ENCODE measurements at regions not wholly inside any gene's neighbourhood (a gene's known extent, or its start where the extent isn't known, plus 50 kb on each side); places are given as distances from the start of the nearest gene placed in this dataset.
"Not testable (repeated sequence)": the region's sequence is repeated elsewhere in the genome, so short reads cannot be mapped to it uniquely, and the experiment has no call there.

GRCh38 chr1:82055375-82055774, 254.6 kb downstream of the ADGRL2 start:
- H3K27ac ChIP-seq (ENCODE audit: low read length); H3K4me1 ChIP-seq (ENCODE audit: control insufficient read depth, insufficient read depth, low read length); H3K36me3 ChIP-seq (ENCODE audit: control insufficient read depth in 2 of 2, insufficient read depth in 2 of 2, low read length in 2 of 2); H3K9ac ChIP-seq (ENCODE audit: low read length in 2 of 2); H3K27me3 ChIP-seq (ENCODE audit: control insufficient read depth in 1 of 2, insufficient read depth in 2 of 2, low read length in 2 of 2); H3K4me3 ChIP-seq (ENCODE audit: low read length in 2 of 2); H3K9me3 ChIP-seq (ENCODE audit: control insufficient read depth in 2 of 2, low read length in 2 of 2): not testable (repeated sequence)

- H3K4me3 ChIP-seq (ENCODE audit: low read length in 2 of 2), result no peak overlapping the region
- no peaks in the 10 kb centered on the region for H3K36me3 ChIP-seq (ENCODE audit: control insufficient read depth in 2 of 2, insufficient read depth in 2 of 2, low read length in 2 of 2)
- H3K27me3 ChIP-seq (ENCODE audit: control insufficient read depth in 1 of 2, insufficient read depth in 2 of 2, low read length in 2 of 2), result no peaks in the 10 kb centered on the region
- H3K9ac ChIP-seq (ENCODE audit: low read length in 2 of 2), result no peak overlapping the region
- no peaks in the 10 kb centered on the region for H3K4me1 ChIP-seq (ENCODE audit: control insufficient read depth, insufficient read depth, low read length)
- H3K27ac ChIP-seq (ENCODE audit: low read length), result no peak overlapping the region
- H3K9me3 ChIP-seq (ENCODE audit: control insufficient read depth in 2 of 2, low read length in 2 of 2), result no peaks in the 10 kb centered on the region
Observed at GRCh38 chr1:82052563-82052962, 251.8 kb downstream of the ADGRL2 start.

- Histone ChIP-seq H3K27ac (ENCODE audit: low read length) (no peak overlapping the region), H3K9ac (ENCODE audit: low read length in 2 of 2) (no peak overlapping the region), H3K9me3 (ENCODE audit: control insufficient read depth in 2 of 2, low read length in 2 of 2) (no peaks in the 10 kb centered on the region), H3K4me3 (ENCODE audit: low read length in 2 of 2) (no peak overlapping the region), H3K36me3 (ENCODE audit: control insufficient read depth in 2 of 2, insufficient read depth in 2 of 2, low read length in 2 of 2) (no peaks in the 10 kb centered on the region), H3K4me1 (ENCODE audit: control insufficient read depth, insufficient read depth, low read length) (no peaks in the 10 kb centered on the region), H3K27me3 (ENCODE audit: control insufficient read depth in 1 of 2, insufficient read depth in 2 of 2, low read length in 2 of 2) (no peaks in the 10 kb centered on the region)
Observed at GRCh38 chr1:82048596-82048995, 247.9 kb downstream of the ADGRL2 start.

- H3K27me3 ChIP-seq (ENCODE audit: control insufficient read depth in 1 of 2, insufficient read depth in 2 of 2, low read length in 2 of 2), result peaks cover 0 to 3% of the 10 kb centered on the region in 2 donors
- no peak overlapping the region for H3K9ac ChIP-seq (ENCODE audit: low read length in 2 of 2)
- no peaks in the 10 kb centered on the region for H3K9me3 ChIP-seq (ENCODE audit: control insufficient read depth in 2 of 2, low read length in 2 of 2)
- no peak overlapping the region for H3K27ac ChIP-seq (ENCODE audit: low read length)
- no peak overlapping the region for H3K4me3 ChIP-seq (ENCODE audit: low read length in 2 of 2)
- H3K4me1 ChIP-seq (ENCODE audit: control insufficient read depth, insufficient read depth, low read length), result no peaks in the 10 kb centered on the region
- no peaks in the 10 kb centered on the region for H3K36me3 ChIP-seq (ENCODE audit: control insufficient read depth in 2 of 2, insufficient read depth in 2 of 2, low read length in 2 of 2)
Observed at GRCh38 chr1:82045221-82045620, 244.5 kb downstream of the ADGRL2 start.

- Histone ChIP-seq H3K27ac (ENCODE audit: low read length) (no peak overlapping the region), H3K4me1 (ENCODE audit: control insufficient read depth, insufficient read depth, low read length) (no peaks in the 10 kb centered on the region)
Observed at GRCh38 chr1:82044536-82044935, 243.8 kb downstream of the ADGRL2 start.

GRCh38 chr1:82044111-82044510, 243.4 kb downstream of the ADGRL2 start:
- Histone ChIP-seq H3K27ac (ENCODE audit: low read length) (no peak overlapping the region), H3K27me3 (ENCODE audit: control insufficient read depth in 1 of 2, insufficient read depth in 2 of 2, low read length in 2 of 2) (peaks cover 0 to 3% of the 10 kb centered on the region in 2 donors), H3K36me3 (ENCODE audit: control insufficient read depth in 2 of 2, insufficient read depth in 2 of 2, low read length in 2 of 2) (no peaks in the 10 kb centered on the region), H3K4me3 (ENCODE audit: low read length in 2 of 2) (no peak overlapping the region), H3K4me1 (ENCODE audit: control insufficient read depth, insufficient read depth, low read length) (no peaks in the 10 kb centered on the region), H3K9me3 (ENCODE audit: control insufficient read depth in 2 of 2, low read length in 2 of 2) (no peaks in the 10 kb centered on the region), H3K9ac (ENCODE audit: low read length in 2 of 2) (no peak overlapping the region)

More at GRCh38 chr1:82044536-82044935, 243.8 kb downstream of the ADGRL2 start:
- H3K27me3 ChIP-seq (ENCODE audit: control insufficient read depth in 1 of 2, insufficient read depth in 2 of 2, low read length in 2 of 2), result peaks cover 0 to 3% of the 10 kb centered on the region in 2 donors
- no peaks in the 10 kb centered on the region for H3K9me3 ChIP-seq (ENCODE audit: control insufficient read depth in 2 of 2, low read length in 2 of 2)
- no peak overlapping the region for H3K4me3 ChIP-seq (ENCODE audit: low read length in 2 of 2)
- H3K36me3 ChIP-seq (ENCODE audit: control insufficient read depth in 2 of 2, insufficient read depth in 2 of 2, low read length in 2 of 2), result no peaks in the 10 kb centered on the region
- no peak overlapping the region for H3K9ac ChIP-seq (ENCODE audit: low read length in 2 of 2)

- Histone ChIP-seq H3K27me3 (ENCODE audit: control insufficient read depth in 1 of 2, insufficient read depth in 2 of 2, low read length in 2 of 2) (peaks cover 0 to 3% of the 10 kb centered on the region in 2 donors), H3K27ac (ENCODE audit: low read length) (no peak overlapping the region), H3K4me1 (ENCODE audit: control insufficient read depth, insufficient read depth, low read length) (no peaks in the 10 kb centered on the region), H3K36me3 (ENCODE audit: control insufficient read depth in 2 of 2, insufficient read depth in 2 of 2, low read length in 2 of 2) (no peaks in the 10 kb centered on the region), H3K9ac (ENCODE audit: low read length in 2 of 2) (no peak overlapping the region), H3K4me3 (ENCODE audit: low read length in 2 of 2) (no peak overlapping the region), H3K9me3 (ENCODE audit: control insufficient read depth in 2 of 2, low read length in 2 of 2) (no peaks in the 10 kb centered on the region)
Observed at GRCh38 chr1:82042306-82043060, 241.7 kb downstream of the ADGRL2 start.

Data from stomach smooth muscle (tissue), 2 donors.